T-helper 17 cell (primary cell): ENCODE measurements at regions not wholly inside any gene's neighbourhood (a gene's known extent, or its start where the extent isn't known, plus 50 kb on each side); places are given as distances from the start of the nearest gene placed in this dataset.
"Not testable (repeated sequence)": the region's sequence is repeated elsewhere in the genome, so short reads cannot be mapped to it uniquely, and the experiment has no call there.

ENCODE experiments used
- ATAC-seq: fragments of 150-1000 bp; cut with Tn5 transposase; 2 replicates; pipeline ENCODE4 v1.10.0; 2021; ENCODE audit warnings: mild to moderate bottlenecking, moderate library complexity
- DNase-seq, 3 donors: peaks; one replicate each; pipeline versions ENCODE4 v3.0.0 to v3.0.0-alpha.2; 2020 to 2021
- H3K9me3 ChIP-seq: one replicate; pipeline ENCODE4 v1.7.0; 2013; ENCODE audit warnings: low read length, mild to moderate bottlenecking; ENCODE audit not compliant: control insufficient read depth, poor library complexity, severe bottlenecking
- H3K27ac Mint-ChIP-seq: one replicate; pipeline ENCODE4 v1.8.0; 2022; ENCODE audit warnings: mild to moderate bottlenecking, moderate library complexity, mixed read lengths
- H3K27me3 Mint-ChIP-seq: one replicate; pipeline ENCODE4 v1.8.0; 2022; ENCODE audit warnings: mixed read lengths
- H3K36me3 Mint-ChIP-seq: one replicate; pipeline ENCODE4 v1.8.0; 2022; ENCODE audit warnings: low read depth, mixed read lengths
- H3K4me1 Mint-ChIP-seq: one replicate; pipeline ENCODE4 v1.8.0; 2022; ENCODE audit warnings: mild to moderate bottlenecking, mixed read lengths
- H3K4me3 Mint-ChIP-seq: one replicate; pipeline ENCODE4 v1.8.0; 2022; ENCODE audit warnings: mild to moderate bottlenecking, moderate library complexity, mixed read lengths

- Mint-ChIP-seq H3K36me3 (no peaks in the 10 kb centered on the region), H3K27ac (no peak overlapping the region), H3K4me3 (no peak overlapping the region), H3K27me3 (no peaks in the 10 kb centered on the region), H3K4me1 (peaks cover 2% of the 10 kb centered on the region)
- DNase-seq = no peak
- no peak for ATAC-seq
- H3K9me3 ChIP-seq = no peaks in the 10 kb centered on the region
Measured at GRCh38 chr6:109260126-109260525, 122.1 kb downstream of the CD164 start.

- Mint-ChIP-seq H3K4me1 (no peaks in the 10 kb centered on the region), H3K4me3 (no peak overlapping the region), H3K36me3 (no peaks in the 10 kb centered on the region), H3K27me3 (peaks cover 7% of the 10 kb centered on the region), H3K27ac (no peak overlapping the region)
- no peak for ATAC-seq
- DNase-seq = no peak
- H3K9me3 ChIP-seq = no peaks in the 10 kb centered on the region
Measured at GRCh38 chr6:109258129-109258528, 124.1 kb downstream of the CD164 start.

- no peak for DNase-seq
- no peak for ATAC-seq
- Mint-ChIP-seq H3K4me1 (no peaks in the 10 kb centered on the region), H3K4me3 (no peak overlapping the region), H3K27me3 (peaks cover 12% of the 10 kb centered on the region), H3K27ac (peak overlapping the region; percentile 21), H3K36me3 (no peaks in the 10 kb centered on the region)
- H3K9me3 ChIP-seq = no peaks in the 10 kb centered on the region
Measured at GRCh38 chr6:109257494-109257893, 124.8 kb downstream of the CD164 start.

- no peak for ATAC-seq
- no peak overlapping the region for H3K4me3 Mint-ChIP-seq
- no peak overlapping the region for H3K27ac Mint-ChIP-seq
- H3K4me1 Mint-ChIP-seq = no peaks in the 10 kb centered on the region
- no peaks in the 10 kb centered on the region for H3K36me3 Mint-ChIP-seq
- no peaks in the 10 kb centered on the region for H3K9me3 ChIP-seq
- no peak for DNase-seq
- H3K27me3 Mint-ChIP-seq = peaks cover 12% of the 10 kb centered on the region
Measured at GRCh38 chr6:109255946-109256640, 126.2 kb downstream of the CD164 start.

GRCh38 chr6:109255087-109255486, 127.2 kb downstream of the CD164 start:
- H3K36me3 Mint-ChIP-seq = no peaks in the 10 kb centered on the region
- no peak for ATAC-seq
- no peak for DNase-seq
- no peak overlapping the region for H3K4me3 Mint-ChIP-seq
- no peak overlapping the region for H3K27ac Mint-ChIP-seq
- H3K4me1 Mint-ChIP-seq = no peaks in the 10 kb centered on the region
- peaks cover 12% of the 10 kb centered on the region for H3K27me3 Mint-ChIP-seq
- H3K9me3 ChIP-seq = no peaks in the 10 kb centered on the region

- Mint-ChIP-seq H3K4me3 (no peak overlapping the region), H3K36me3 (no peaks in the 10 kb centered on the region), H3K27ac (no peak overlapping the region), H3K4me1 (no peaks in the 10 kb centered on the region), H3K27me3 (peaks cover 12% of the 10 kb centered on the region)
- no peaks in the 10 kb centered on the region for H3K9me3 ChIP-seq
- DNase-seq = no peak
- ATAC-seq = no peak
Measured at GRCh38 chr6:109253366-109253765, 128.9 kb downstream of the CD164 start.

- no peak for ATAC-seq
- Mint-ChIP-seq H3K27ac (no peak overlapping the region), H3K27me3 (peaks cover 12% of the 10 kb centered on the region), H3K4me1 (no peaks in the 10 kb centered on the region), H3K4me3 (no peak overlapping the region), H3K36me3 (no peaks in the 10 kb centered on the region)
- H3K9me3 ChIP-seq = no peaks in the 10 kb centered on the region
- no peak for DNase-seq
Measured at GRCh38 chr6:109252261-109253041, 129.8 kb downstream of the CD164 start.

- DNase-seq (no peak), ATAC-seq (no peak)
- Mint-ChIP-seq H3K4me1 (no peaks in the 10 kb centered on the region), H3K27ac (no peak overlapping the region), H3K36me3 (no peaks in the 10 kb centered on the region), H3K4me3 (no peak overlapping the region), H3K27me3 (peaks cover 12% of the 10 kb centered on the region)
- no peaks in the 10 kb centered on the region for H3K9me3 ChIP-seq
Measured at GRCh38 chr6:109251839-109252238, 130.4 kb downstream of the CD164 start.

GRCh38 chr6:109250544-109251156, 131.6 kb downstream of the CD164 start:
- not testable (repeated sequence) for H3K9me3 ChIP-seq, ATAC-seq, H3K36me3 Mint-ChIP-seq, DNase-seq, H3K4me3 Mint-ChIP-seq, H3K4me1 Mint-ChIP-seq, H3K27ac Mint-ChIP-seq
- peaks cover 12% of the 10 kb centered on the region for H3K27me3 Mint-ChIP-seq

- H3K9me3 ChIP-seq = no peaks in the 10 kb centered on the region
- no peak for ATAC-seq
- Mint-ChIP-seq H3K4me3 (peak overlapping the region; percentile 2), H3K4me1 (peaks cover 15% of the 10 kb centered on the region), H3K36me3 (no peaks in the 10 kb centered on the region), H3K27me3 (no peaks in the 10 kb centered on the region), H3K27ac (peak overlapping the region; percentile 32)
- no peak for DNase-seq
Measured at GRCh38 chr6:109243863-109244825, 138.1 kb downstream of the CD164 start.

GRCh38 chr6:109242925-109243324, 139.3 kb downstream of the CD164 start:
- H3K4me1 Mint-ChIP-seq = peaks cover 15% of the 10 kb centered on the region
- no peaks in the 10 kb centered on the region for H3K36me3 Mint-ChIP-seq
- no peaks in the 10 kb centered on the region for H3K9me3 ChIP-seq
- no peak overlapping the region for H3K4me3 Mint-ChIP-seq
- H3K27me3 Mint-ChIP-seq = no peaks in the 10 kb centered on the region
- DNase-seq = no peak
- no peak overlapping the region for H3K27ac Mint-ChIP-seq
- ATAC-seq = no peak

- DNase-seq (no peak), ATAC-seq (no peak)
- H3K4me3 Mint-ChIP-seq = no peak overlapping the region
- H3K4me1 Mint-ChIP-seq = peaks cover 18% of the 10 kb centered on the region
- no peak overlapping the region for H3K27ac Mint-ChIP-seq
- no peaks in the 10 kb centered on the region for H3K36me3 Mint-ChIP-seq
- no peaks in the 10 kb centered on the region for H3K27me3 Mint-ChIP-seq
- H3K9me3 ChIP-seq = no peaks in the 10 kb centered on the region
Measured at GRCh38 chr6:109242029-109242428, 140.2 kb downstream of the CD164 start.

- peaks cover 20% of the 10 kb centered on the region for H3K4me1 Mint-ChIP-seq
- H3K9me3 ChIP-seq = no peaks in the 10 kb centered on the region
- H3K4me3 Mint-ChIP-seq = no peak overlapping the region
- ATAC-seq (no peak), DNase-seq (no peak)
- H3K27ac Mint-ChIP-seq = no peak overlapping the region
- no peaks in the 10 kb centered on the region for H3K36me3 Mint-ChIP-seq
- no peaks in the 10 kb centered on the region for H3K27me3 Mint-ChIP-seq
Measured at GRCh38 chr6:109241199-109241598, 141.1 kb downstream of the CD164 start.
